ENCODE measurements at regions not wholly inside any gene's neighbourhood (a gene's known extent, or its start where the extent isn't known, plus 50 kb on each side); places are given as distances from the start of the nearest gene placed in this dataset.

DNA sequence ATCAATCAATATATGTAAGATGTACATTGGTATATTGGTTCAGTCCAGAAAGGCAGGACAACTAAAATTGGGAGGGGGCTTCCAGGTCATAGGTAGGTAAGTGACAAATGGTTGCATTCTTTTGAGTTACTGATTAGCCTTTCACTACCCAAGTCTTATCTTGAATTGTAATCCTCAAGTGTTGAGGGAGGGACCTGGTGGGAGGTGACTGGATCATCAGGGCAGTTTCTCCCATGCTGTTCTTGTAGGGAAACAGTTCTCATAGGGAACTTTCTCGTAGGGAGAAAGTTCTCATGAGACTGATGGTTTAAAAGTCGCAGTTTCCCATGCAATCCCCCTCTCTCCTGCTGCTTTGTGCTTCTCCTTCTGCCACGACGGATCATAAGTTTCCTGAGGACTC, 809.2 kb downstream of the KCNT2 start:
- Histone ChIP-seq H3K27ac (ENCODE audit: low read depth, low read length, poor library complexity, severe bottlenecking) (no peak overlapping the region), H3K27me3 (ENCODE audit: insufficient read depth, low read length) (no peaks in the 10 kb centered on the region), H3K79me2 (ENCODE audit: insufficient read depth, low read length) (no peaks in the 10 kb centered on the region), H3K4me2 (ENCODE audit: low read length) (no peak overlapping the region), H3K36me3 (ENCODE audit: insufficient read depth, low read length) (no peaks in the 10 kb centered on the region), H3K9ac (ENCODE audit: low read length) (no peak overlapping the region), H3F3A (ENCODE audit: insufficient read depth, low read length) (no peaks in the 10 kb centered on the region), H3K9me3 (ENCODE audit: low read length) (no peaks in the 10 kb centered on the region), H3K4me1 (ENCODE audit: insufficient read depth, low read length, severe bottlenecking) (no peaks in the 10 kb centered on the region), H4K20me1 (ENCODE audit: insufficient read depth, low read length) (no peaks in the 10 kb centered on the region), H3K4me3 (ENCODE audit: low read depth, low read length, poor library complexity, severe bottlenecking) (no peak overlapping the region), H3K9me2 (ENCODE audit: low read depth, low read length) (no peaks in the 10 kb centered on the region), H2AFZ (ENCODE audit: low read length) (no peak overlapping the region)
- no peak for TF ChIP-seq EZH2 (IDR thresholded peaks at IDR 0.05; ENCODE audit: borderline replicate concordance, low read length)
- TF ChIP-seq, protein P1, sequence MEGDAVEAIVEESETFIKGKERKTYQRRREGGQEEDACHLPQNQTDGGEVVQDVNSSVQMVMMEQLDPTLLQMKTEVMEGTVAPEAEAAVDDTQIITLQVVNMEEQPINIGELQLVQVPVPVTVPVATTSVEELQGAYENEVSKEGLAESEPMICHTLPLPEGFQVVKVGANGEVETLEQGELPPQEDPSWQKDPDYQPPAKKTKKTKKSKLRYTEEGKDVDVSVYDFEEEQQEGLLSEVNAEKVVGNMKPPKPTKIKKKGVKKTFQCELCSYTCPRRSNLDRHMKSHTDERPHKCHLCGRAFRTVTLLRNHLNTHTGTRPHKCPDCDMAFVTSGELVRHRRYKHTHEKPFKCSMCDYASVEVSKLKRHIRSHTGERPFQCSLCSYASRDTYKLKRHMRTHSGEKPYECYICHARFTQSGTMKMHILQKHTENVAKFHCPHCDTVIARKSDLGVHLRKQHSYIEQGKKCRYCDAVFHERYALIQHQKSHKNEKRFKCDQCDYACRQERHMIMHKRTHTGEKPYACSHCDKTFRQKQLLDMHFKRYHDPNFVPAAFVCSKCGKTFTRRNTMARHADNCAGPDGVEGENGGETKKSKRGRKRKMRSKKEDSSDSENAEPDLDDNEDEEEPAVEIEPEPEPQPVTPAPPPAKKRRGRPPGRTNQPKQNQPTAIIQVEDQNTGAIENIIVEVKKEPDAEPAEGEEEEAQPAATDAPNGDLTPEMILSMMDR (IDR thresholded peaks at IDR 0.05; ENCODE audit: low read length) = no peak

DNA sequence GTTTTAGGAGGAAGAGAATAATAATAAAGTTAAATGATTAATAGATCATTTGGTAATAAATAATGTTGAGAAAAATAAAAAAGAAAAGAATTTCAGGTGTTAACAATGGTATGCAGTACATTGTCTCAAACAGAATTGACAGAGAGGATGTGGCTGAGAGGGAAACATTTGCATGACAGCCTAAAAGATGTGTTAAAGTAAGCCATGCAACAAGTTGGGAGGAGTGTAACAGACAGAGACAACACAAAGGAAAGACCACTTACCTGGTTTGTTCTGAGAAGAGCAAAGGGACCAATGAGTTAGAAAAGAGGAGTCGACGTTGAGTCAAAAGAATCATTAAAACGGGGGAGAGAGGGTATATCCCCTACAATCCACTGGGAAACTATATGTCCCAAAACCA, 814.0 kb downstream of the KCNT2 start:
- Histone ChIP-seq H2AFZ (ENCODE audit: low read length) (no peak overlapping the region), H3K4me2 (ENCODE audit: low read length) (no peak overlapping the region), H3K27me3 (ENCODE audit: insufficient read depth, low read length) (no peaks in the 10 kb centered on the region), H3K9me2 (ENCODE audit: low read depth, low read length) (no peaks in the 10 kb centered on the region), H3F3A (ENCODE audit: insufficient read depth, low read length) (no peaks in the 10 kb centered on the region), H3K4me1 (ENCODE audit: insufficient read depth, low read length, severe bottlenecking) (no peaks in the 10 kb centered on the region), H3K9ac (ENCODE audit: low read length) (no peak overlapping the region), H4K20me1 (ENCODE audit: insufficient read depth, low read length) (no peaks in the 10 kb centered on the region), H3K79me2 (ENCODE audit: insufficient read depth, low read length) (no peaks in the 10 kb centered on the region), H3K36me3 (ENCODE audit: insufficient read depth, low read length) (no peaks in the 10 kb centered on the region), H3K9me3 (ENCODE audit: low read length) (no peaks in the 10 kb centered on the region), H3K27ac (ENCODE audit: low read depth, low read length, poor library complexity, severe bottlenecking) (no peak overlapping the region), H3K4me3 (ENCODE audit: low read depth, low read length, poor library complexity, severe bottlenecking) (no peak overlapping the region)
- no peak for TF ChIP-seq EZH2 (IDR thresholded peaks at IDR 0.05; ENCODE audit: borderline replicate concordance, low read length)
- TF ChIP-seq, protein P1 (IDR thresholded peaks at IDR 0.05; ENCODE audit: low read length) = no peak

DNA sequence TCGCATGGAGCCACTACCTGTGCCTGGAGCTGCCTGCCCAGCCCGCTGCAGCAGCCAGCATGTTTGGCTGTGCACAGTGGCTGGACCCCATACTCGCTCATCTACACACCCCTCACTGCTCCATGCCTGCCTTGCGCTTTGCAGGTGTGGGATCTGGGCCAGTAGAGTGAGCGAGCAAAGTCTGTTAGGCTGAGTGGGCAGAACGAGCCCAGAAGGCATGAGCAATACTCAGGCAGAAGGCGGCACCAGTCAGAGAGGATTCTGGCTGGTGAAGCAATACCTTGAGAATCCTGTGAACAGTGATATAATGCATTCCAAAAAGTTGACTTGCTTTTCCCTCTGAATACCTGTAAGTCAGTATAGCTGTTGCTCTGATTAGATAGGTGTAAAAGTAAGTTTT, 816.4 kb downstream of the KCNT2 start:
- no peaks in the 10 kb centered on the region for H3K9me2 ChIP-seq (ENCODE audit: low read depth, low read length)
- no peak overlapping the region for H2AFZ ChIP-seq (ENCODE audit: low read length)
- H3K4me3 ChIP-seq (ENCODE audit: low read depth, low read length, poor library complexity, severe bottlenecking) = no peak overlapping the region
- no peaks in the 10 kb centered on the region for H3K4me1 ChIP-seq (ENCODE audit: insufficient read depth, low read length, severe bottlenecking)
- H3K27ac ChIP-seq (ENCODE audit: low read depth, low read length, poor library complexity, severe bottlenecking) = no peak overlapping the region
- H3K36me3 ChIP-seq (ENCODE audit: insufficient read depth, low read length) = no peaks in the 10 kb centered on the region
- H3K79me2 ChIP-seq (ENCODE audit: insufficient read depth, low read length) = no peaks in the 10 kb centered on the region
- no peak overlapping the region for H3K4me2 ChIP-seq (ENCODE audit: low read length)
- H3K27me3 ChIP-seq (ENCODE audit: insufficient read depth, low read length) = no peaks in the 10 kb centered on the region
- H4K20me1 ChIP-seq (ENCODE audit: insufficient read depth, low read length) = no peaks in the 10 kb centered on the region
- H3K9ac ChIP-seq (ENCODE audit: low read length) = no peak overlapping the region
- H3K9me3 ChIP-seq (ENCODE audit: low read length) = no peaks in the 10 kb centered on the region
- no peaks in the 10 kb centered on the region for H3F3A ChIP-seq (ENCODE audit: insufficient read depth, low read length)
- no peak for TF ChIP-seq EZH2 (IDR thresholded peaks at IDR 0.05; ENCODE audit: borderline replicate concordance, low read length)
- TF ChIP-seq, protein P1 (IDR thresholded peaks at IDR 0.05; ENCODE audit: low read length) = no peak
